Heart left ventricle (tissue), 16 donors: ENCODE measurements at regions not wholly inside any gene's neighbourhood (a gene's known extent, or its start where the extent isn't known, plus 50 kb on each side); places are given as distances from the start of the nearest gene placed in this dataset.

Experiments used
- ATAC-seq, 4 donors: fragments of 200-7000 bp; cut with Tn5 transposase; one replicate each; pipeline ENCODE4 v1.9.1; 2020 to 2022; ENCODE audit warnings: moderate library complexity in 4 of 4, mild to moderate bottlenecking in 3 of 4, moderate number of reproducible peaks in 1 of 4
- DNase-seq, 5 donors: peaks; one replicate each; pipeline ENCODE4 v3.0.0-alpha.2; 2020
- H3K27ac ChIP-seq, 12 donors: fragments of 200-600 bp; sonication (generic) in 4 of 12; one replicate each; pipeline versions ENCODE4 v1.5.0 to v1.8.0; 2016 to 2022; ENCODE audit warnings: mild to moderate bottlenecking in 2 of 12
- H3K27me3 ChIP-seq, 9 donors: fragments of 200-600 bp; sonication (generic) in 2 of 9; one replicate each; pipeline versions ENCODE4 v1.5.1 to v1.8.0; 2016 to 2022; ENCODE audit warnings: mild to moderate bottlenecking in 3 of 9
- H3K36me3 ChIP-seq, 9 donors: fragments of 200-600 bp; sonication (generic) in 2 of 9; one replicate each; pipeline versions ENCODE4 v1.5.0 to v1.8.0; 2018 to 2022; ENCODE audit warnings: mild to moderate bottlenecking in 2 of 9
- H3K4me1 ChIP-seq, 12 donors: fragments of 200-600 bp; sonication (generic) in 4 of 12; one replicate each; pipeline versions ENCODE4 v1.5.0 to v1.8.0; 2016 to 2022; ENCODE audit warnings: mild to moderate bottlenecking in 3 of 12
- H3K4me3 ChIP-seq, 12 donors: fragments of 200-600 bp; sonication (generic) in 4 of 12; one replicate each; pipeline versions ENCODE4 v1.5.0 to v1.8.0; 2017 to 2022; ENCODE audit warnings: mild to moderate bottlenecking in 9 of 12, moderate library complexity in 4 of 12
- H3K9me3 ChIP-seq, 12 donors: fragments of 200-600 bp; sonication (generic) in 4 of 12; one replicate each; pipeline versions ENCODE4 v1.5.0 to v1.8.0; 2016 to 2022; ENCODE audit warnings: mild to moderate bottlenecking in 1 of 12
- POLR2A ChIP-seq, 2 donors: fragments of 450-650 bp; IDR thresholded peaks; one replicate each; pipeline ENCODE4 v1.6.1; 2017; ENCODE audit warnings: antibody characterized with exemption in 2 of 2, mild to moderate bottlenecking in 2 of 2, moderate library complexity in 2 of 2
- WGBS, 4 donors: extraction: QIAGEN DNeasy Blood & Tissue Kit in 2 of 4; methylation state at CpG; one replicate each; pipeline versions ENCODE4 v1.1.5 to v1.1.7; 2013 to 2018; 5-methylcytosine and 5-hydroxymethylcytosine counted together
- intact Hi-C, 10 donors: fragments of 100-400 bp; cut with DNase I; formaldehyde crosslinking; loops; one replicate each; pipeline versions ENCODE4 v1.11.1 to v1.14.2; 2022
- TF ChIP-seq, protein P1 (sequence below), 12 donors: fragments of 200-600 bp; sonication (generic) in 4 of 12; IDR thresholded peaks; one replicate each; pipeline versions ENCODE4 v1.5.0 to v1.8.0; 2018 to 2022; ENCODE audit warnings: antibody characterized with exemption in 12 of 12, mild to moderate bottlenecking in 5 of 12
- donor health status: ischemic (EF 13 %, LVEDD 7.1; RV severe dilation, severe dysfunction).
- donor health status: healthy with polysubstance abuse.
- donor health status: DM: no; HTN: yes; CAD: no.
- donor health status: DM: no; HTN: no; CAD: no.
- donor health status: ischemic (EF 25% LVEDD 6.9; RV normal size, moderate dysfunction).
- donor health status: ischemic (EF 25% LVEDD 5.7; RV mildly dilated, moderate dysfunction).
- donor health status: healthy.
- donor health status: DM: yes; HTN: yes; CAD: no.
- donor health status: ischemic (EF 35%, LVEDD 5.7; RV mildly dilated, moderate dysfunction).
- donor health status: nonischemic (EF 11% LVEDD 7.7; RV severe dilation, severe dysfunction).
- donor health status: DM: yes; HTN: yes; CAD: no.
- donor health status: PGD.
- donor health status: ischemic (EF 29% LVEDD 5.4; RV normal size, mild dysfunction).
- donor health status: nonischemic (EF 23%, LVEDD 6.1; RV moderate dilation, normal function).

DNA sequence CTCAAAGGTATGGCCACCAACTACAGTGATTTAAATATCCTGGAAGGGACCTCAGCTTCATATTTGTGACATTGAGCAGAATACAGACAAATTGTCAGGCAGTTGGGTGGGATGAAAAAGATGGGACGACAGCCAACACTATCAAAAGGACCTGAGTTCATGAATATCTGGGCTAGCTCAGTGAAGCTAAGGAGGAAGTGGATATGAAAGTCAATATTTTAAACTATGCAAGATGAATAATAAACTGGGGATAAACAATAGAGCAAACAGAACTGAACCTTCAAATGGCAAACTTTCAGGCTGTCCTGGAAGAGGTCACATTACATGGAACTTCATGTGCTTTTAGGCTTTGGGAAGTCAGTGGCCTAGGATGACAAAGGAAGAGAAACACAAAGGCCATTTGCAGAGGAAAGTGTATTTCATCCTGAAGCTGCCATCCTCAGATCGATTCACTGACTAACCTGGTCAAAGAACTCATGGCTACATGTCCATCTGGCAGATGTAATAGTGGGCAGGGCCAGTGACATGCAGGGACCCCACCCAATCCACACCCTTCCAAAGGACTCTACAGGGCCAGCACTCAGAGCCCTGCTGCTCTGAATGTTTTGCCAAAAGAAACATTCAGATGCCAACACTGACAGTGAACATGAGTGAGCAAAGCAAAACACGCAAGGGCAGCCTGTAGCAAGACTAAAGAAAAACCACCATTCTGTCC is 175.7 kb downstream of the ETAA1 start:
- intact Hi-C loops = no loop called here

DNA sequence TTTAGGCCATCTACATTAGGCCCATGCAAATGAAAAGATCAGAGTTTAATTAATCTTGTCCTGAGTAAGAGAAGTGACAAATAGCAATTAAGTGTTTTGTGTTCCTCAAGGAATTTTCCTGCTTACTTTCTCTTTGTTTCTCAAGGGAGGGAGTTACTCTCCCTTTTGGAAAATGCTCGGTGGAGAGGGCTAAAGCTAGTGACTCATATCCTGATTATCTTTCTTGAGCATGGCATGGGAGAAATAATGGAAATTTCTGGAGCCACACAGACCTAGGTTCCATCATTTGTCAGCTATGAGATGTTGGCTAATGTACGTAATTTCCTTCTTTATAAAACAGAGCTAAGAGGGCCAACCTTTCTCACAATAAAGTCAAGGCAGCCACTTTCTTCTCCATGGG is 177.1 kb downstream of the ETAA1 start:
- no peaks in the 10 kb centered on the region for H3K36me3 ChIP-seq
- H3K4me3 ChIP-seq = no peak overlapping the region
- TF ChIP-seq, protein P1, sequence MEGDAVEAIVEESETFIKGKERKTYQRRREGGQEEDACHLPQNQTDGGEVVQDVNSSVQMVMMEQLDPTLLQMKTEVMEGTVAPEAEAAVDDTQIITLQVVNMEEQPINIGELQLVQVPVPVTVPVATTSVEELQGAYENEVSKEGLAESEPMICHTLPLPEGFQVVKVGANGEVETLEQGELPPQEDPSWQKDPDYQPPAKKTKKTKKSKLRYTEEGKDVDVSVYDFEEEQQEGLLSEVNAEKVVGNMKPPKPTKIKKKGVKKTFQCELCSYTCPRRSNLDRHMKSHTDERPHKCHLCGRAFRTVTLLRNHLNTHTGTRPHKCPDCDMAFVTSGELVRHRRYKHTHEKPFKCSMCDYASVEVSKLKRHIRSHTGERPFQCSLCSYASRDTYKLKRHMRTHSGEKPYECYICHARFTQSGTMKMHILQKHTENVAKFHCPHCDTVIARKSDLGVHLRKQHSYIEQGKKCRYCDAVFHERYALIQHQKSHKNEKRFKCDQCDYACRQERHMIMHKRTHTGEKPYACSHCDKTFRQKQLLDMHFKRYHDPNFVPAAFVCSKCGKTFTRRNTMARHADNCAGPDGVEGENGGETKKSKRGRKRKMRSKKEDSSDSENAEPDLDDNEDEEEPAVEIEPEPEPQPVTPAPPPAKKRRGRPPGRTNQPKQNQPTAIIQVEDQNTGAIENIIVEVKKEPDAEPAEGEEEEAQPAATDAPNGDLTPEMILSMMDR (IDR thresholded peaks at IDR 0.05) = no peak
- no peak for TF ChIP-seq POLR2A (IDR thresholded peaks at IDR 0.05)
- intact Hi-C loops = no loop called here
- WGBS, 4 donors = 59 to 78% (median 67%) methylated on average over 2 of the region's 2 CpGs
- H3K27ac ChIP-seq = peak overlapping the region in 1 of 12 donors; percentile 23
- DNase-seq (no peak), ATAC-seq (no peak)
- peaks cover 0 to 9% (median 0%) of the 10 kb centered on the region in 12 donors for H3K9me3 ChIP-seq
- no peaks in the 10 kb centered on the region for H3K4me1 ChIP-seq
- H3K27me3 ChIP-seq = no peaks in the 10 kb centered on the region

More for the DNA sequence above, 175.7 kb downstream of the ETAA1 start:
- no peak for DNase-seq
- no peaks in the 10 kb centered on the region for H3K27me3 ChIP-seq
- H3K27ac ChIP-seq = peak overlapping the region in 1 of 12 donors; percentile 23
- no peaks in the 10 kb centered on the region for H3K36me3 ChIP-seq
- 55 to 79% (median 66%) methylated on average over 3 of the region's 3 CpGs for WGBS, 4 donors
- peaks cover 0 to 5% (median 0%) of the 10 kb centered on the region in 12 donors for H3K4me1 ChIP-seq
- peak in 2 of 4 donors; percentile 28 to 64 for ATAC-seq
- H3K4me3 ChIP-seq = no peak overlapping the region
- H3K9me3 ChIP-seq = peaks cover 0 to 9% (median 0%) of the 10 kb centered on the region in 12 donors
- TF ChIP-seq POLR2A (IDR thresholded peaks at IDR 0.05) = no peak
- TF ChIP-seq, protein P1 (IDR thresholded peaks at IDR 0.05) = no peak

- H3K27ac ChIP-seq = no peak overlapping the region
- no peaks in the 10 kb centered on the region for H3K4me1 ChIP-seq
- no peaks in the 10 kb centered on the region for H3K27me3 ChIP-seq
- ATAC-seq = no peak
- H3K9me3 ChIP-seq = peaks cover 0 to 8% (median 0%) of the 10 kb centered on the region in 12 donors
- no peak overlapping the region for H3K4me3 ChIP-seq
- TF ChIP-seq, protein P1 (IDR thresholded peaks at IDR 0.05) = no peak
- no peak for TF ChIP-seq POLR2A (IDR thresholded peaks at IDR 0.05)
- DNase-seq = no peak
- no peaks in the 10 kb centered on the region for H3K36me3 ChIP-seq
- intact Hi-C loops = no loop called here
- whole genome bisulfite sequencing, 4 donors = 66 to 81% (median 69%) methylated on average over 2 of the region's 2 CpGs
Measured at GRCh38 chr2:67576226-67576625, 179.1 kb downstream of the ETAA1 start.

GRCh38 chr2:67576991-67577390 is 179.9 kb downstream of the ETAA1 start:
- intact Hi-C loops = no loop called here
- ATAC-seq (no peak), DNase-seq (no peak)
- H3K27me3 ChIP-seq = no peaks in the 10 kb centered on the region
- TF ChIP-seq, protein P1 (IDR thresholded peaks at IDR 0.05) = no peak
- TF ChIP-seq POLR2A (IDR thresholded peaks at IDR 0.05) = no peak
- no peak overlapping the region for H3K4me3 ChIP-seq
- H3K9me3 ChIP-seq = peaks cover 0 to 9% (median 0%) of the 10 kb centered on the region in 12 donors
- no peak overlapping the region for H3K27ac ChIP-seq
- H3K36me3 ChIP-seq = no peaks in the 10 kb centered on the region
- 85 to 94% (median 92%) methylated on average over 4 of the region's 4 CpGs for WGBS, 4 donors
- no peaks in the 10 kb centered on the region for H3K4me1 ChIP-seq
